ENCODE measurements at regions not wholly inside any gene's neighbourhood (a gene's known extent, or its start where the extent isn't known, plus 50 kb on each side); places are given as distances from the start of the nearest gene placed in this dataset.

DNA sequence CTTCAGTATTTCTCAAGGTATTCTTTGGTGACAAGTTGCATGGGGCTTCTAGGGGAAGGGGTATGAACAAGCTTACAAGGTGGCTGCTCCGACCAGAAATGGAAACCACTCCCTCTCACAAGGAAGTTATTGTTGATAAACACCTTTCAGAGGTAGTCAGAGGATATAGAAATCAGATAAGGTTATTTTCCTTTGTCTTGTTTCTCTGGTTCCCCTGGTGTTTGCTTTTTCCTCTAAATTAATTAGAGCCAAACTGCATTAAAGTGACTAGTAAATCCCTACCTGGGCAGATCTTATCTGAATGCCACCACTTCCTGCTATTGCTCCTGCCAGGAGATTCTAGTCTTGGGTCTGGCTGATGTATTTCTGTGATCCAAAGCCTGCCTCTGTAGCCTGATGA lies 725.4 kb downstream of the INHBA start:
- Mint-ChIP-seq H3K27me3 (ENCODE audit: insufficient read depth, low read depth) (no peaks in the 10 kb centered on the region), H3K36me3 (no peaks in the 10 kb centered on the region), H3K4me3 (no peak overlapping the region), H3K27ac (no peak overlapping the region), H3K4me1 (no peaks in the 10 kb centered on the region), H3K9me3 (peaks cover 3% of the 10 kb centered on the region)
- H3K27ac ChIP-seq, result no peak overlapping the region
- H3K4me3 ChIP-seq, result no peak overlapping the region
- H3K27me3 ChIP-seq, result no peaks in the 10 kb centered on the region
- no peak overlapping the region for H2AFZ ChIP-seq (replicated peaks)
- H3K36me3 ChIP-seq, result no peaks in the 10 kb centered on the region
- TF ChIP-seq EZH2 (IDR thresholded peaks at IDR 0.05), result no peak
- TF ChIP-seq CTCF (IDR thresholded peaks at IDR 0.05), result no peak
- no peak for TF ChIP-seq EZH2phosphoT487 (IDR thresholded peaks at IDR 0.05)
- H3K9ac ChIP-seq, result no peak overlapping the region
- no peaks in the 10 kb centered on the region for H3K9me3 ChIP-seq (ENCODE audit: low read depth)
- H3F3A ChIP-seq (ENCODE audit: low read depth), result no peaks in the 10 kb centered on the region
- no peaks in the 10 kb centered on the region for H4K20me1 ChIP-seq (ENCODE audit: low read depth)
- DNase-seq (ENCODE audit: low spot score), result no peak
- no peak overlapping the region for H3K4me2 ChIP-seq
- H3K4me1 ChIP-seq, result no peaks in the 10 kb centered on the region
- H3K79me2 ChIP-seq (ENCODE audit: low read depth), result no peaks in the 10 kb centered on the region

GRCh38 chr7:40972426-40972825 lies 730.5 kb downstream of the INHBA start:
- TF ChIP-seq EZH2 (IDR thresholded peaks at IDR 0.05), result no peak
- no peak for TF ChIP-seq CTCF (IDR thresholded peaks at IDR 0.05)
- Mint-ChIP-seq H3K27me3 (ENCODE audit: insufficient read depth, low read depth) (no peaks in the 10 kb centered on the region), H3K4me1 (no peaks in the 10 kb centered on the region), H3K9me3 (no peaks in the 10 kb centered on the region), H3K4me3 (no peak overlapping the region), H3K36me3 (no peaks in the 10 kb centered on the region), H3K27ac (no peak overlapping the region)
- Histone ChIP-seq H3F3A (ENCODE audit: low read depth) (no peaks in the 10 kb centered on the region), H4K20me1 (ENCODE audit: low read depth) (no peaks in the 10 kb centered on the region), H3K79me2 (ENCODE audit: low read depth) (no peaks in the 10 kb centered on the region), H3K4me3 (no peak overlapping the region), H3K9ac (no peak overlapping the region), H3K4me2 (no peak overlapping the region), H3K27me3 (no peaks in the 10 kb centered on the region), H3K4me1 (no peaks in the 10 kb centered on the region), H3K27ac (no peak overlapping the region), H3K36me3 (no peaks in the 10 kb centered on the region), H2AFZ (replicated peaks) (no peak overlapping the region), H3K9me3 (ENCODE audit: low read depth) (no peaks in the 10 kb centered on the region)
- DNase-seq (ENCODE audit: low spot score), result no peak

GRCh38 chr7:40969641-40970040 lies 733.2 kb downstream of the INHBA start:
- Histone ChIP-seq H3K4me1 (no peaks in the 10 kb centered on the region), H3F3A (ENCODE audit: low read depth) (no peaks in the 10 kb centered on the region), H3K9ac (no peak overlapping the region), H3K27me3 (no peaks in the 10 kb centered on the region), H3K27ac (no peak overlapping the region), H3K4me3 (no peak overlapping the region), H3K9me3 (ENCODE audit: low read depth) (no peaks in the 10 kb centered on the region), H3K79me2 (ENCODE audit: low read depth) (no peaks in the 10 kb centered on the region), H3K4me2 (no peak overlapping the region), H2AFZ (replicated peaks) (no peak overlapping the region), H4K20me1 (ENCODE audit: low read depth) (no peaks in the 10 kb centered on the region), H3K36me3 (no peaks in the 10 kb centered on the region)
- Mint-ChIP-seq H3K27ac (no peak overlapping the region), H3K4me1 (no peaks in the 10 kb centered on the region), H3K36me3 (no peaks in the 10 kb centered on the region), H3K27me3 (ENCODE audit: insufficient read depth, low read depth) (no peaks in the 10 kb centered on the region), H3K4me3 (no peak overlapping the region), H3K9me3 (no peaks in the 10 kb centered on the region)
- no peak for DNase-seq (ENCODE audit: low spot score)
- TF ChIP-seq EZH2phosphoT487 (IDR thresholded peaks at IDR 0.05), result no peak

DNA sequence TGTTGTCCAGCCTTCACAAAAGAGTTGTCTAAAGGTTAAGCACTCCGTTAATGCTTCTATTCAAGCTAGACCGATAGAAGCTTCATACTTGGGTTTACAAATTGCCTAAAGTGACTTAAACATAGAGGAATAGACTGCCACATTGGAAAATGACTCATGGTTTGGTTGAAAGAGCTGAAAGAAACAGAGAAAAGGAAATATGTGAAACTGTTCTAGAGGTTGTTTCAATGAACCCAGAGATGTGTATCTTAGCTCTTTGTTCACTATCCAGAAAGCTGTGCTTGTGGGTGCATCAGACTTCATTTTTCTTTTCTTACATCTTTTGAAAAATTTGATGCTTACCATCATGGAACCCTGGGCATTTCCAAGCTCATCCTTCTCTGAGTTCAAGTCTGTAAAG lies 736.2 kb downstream of the INHBA start:
- H3K4me1 ChIP-seq, result no peaks in the 10 kb centered on the region
- H3K4me3 Mint-ChIP-seq, result no peak overlapping the region
- H3K27ac ChIP-seq, result no peak overlapping the region
- no peaks in the 10 kb centered on the region for H3K27me3 Mint-ChIP-seq (ENCODE audit: insufficient read depth, low read depth)
- no peaks in the 10 kb centered on the region for H3K9me3 ChIP-seq (ENCODE audit: low read depth)
- no peaks in the 10 kb centered on the region for H4K20me1 ChIP-seq (ENCODE audit: low read depth)
- no peak overlapping the region for H3K9ac ChIP-seq
- no peaks in the 10 kb centered on the region for H3K79me2 ChIP-seq (ENCODE audit: low read depth)
- H3K27me3 ChIP-seq, result no peaks in the 10 kb centered on the region
- no peaks in the 10 kb centered on the region for H3K9me3 Mint-ChIP-seq
- no peak for DNase-seq (ENCODE audit: low spot score)
- H3K36me3 ChIP-seq, result no peaks in the 10 kb centered on the region
- no peaks in the 10 kb centered on the region for H3F3A ChIP-seq (ENCODE audit: low read depth)
- TF ChIP-seq EZH2 (IDR thresholded peaks at IDR 0.05) (no peak), CTCF (IDR thresholded peaks at IDR 0.05) (no peak), EZH2phosphoT487 (IDR thresholded peaks at IDR 0.05) (no peak)
- no peak overlapping the region for H3K4me3 ChIP-seq
- no peaks in the 10 kb centered on the region for H3K4me1 Mint-ChIP-seq
- no peak overlapping the region for H2AFZ ChIP-seq (replicated peaks)
- H3K36me3 Mint-ChIP-seq, result no peaks in the 10 kb centered on the region
- H3K27ac Mint-ChIP-seq, result no peak overlapping the region
- H3K4me2 ChIP-seq, result no peak overlapping the region

Measured in neural progenitor cell (in vitro differentiated cells).